ENCODE measurements at regions not wholly inside any gene's neighbourhood (a gene's known extent, or its start where the extent isn't known, plus 50 kb on each side); places are given as distances from the start of the nearest gene placed in this dataset.

DNA sequence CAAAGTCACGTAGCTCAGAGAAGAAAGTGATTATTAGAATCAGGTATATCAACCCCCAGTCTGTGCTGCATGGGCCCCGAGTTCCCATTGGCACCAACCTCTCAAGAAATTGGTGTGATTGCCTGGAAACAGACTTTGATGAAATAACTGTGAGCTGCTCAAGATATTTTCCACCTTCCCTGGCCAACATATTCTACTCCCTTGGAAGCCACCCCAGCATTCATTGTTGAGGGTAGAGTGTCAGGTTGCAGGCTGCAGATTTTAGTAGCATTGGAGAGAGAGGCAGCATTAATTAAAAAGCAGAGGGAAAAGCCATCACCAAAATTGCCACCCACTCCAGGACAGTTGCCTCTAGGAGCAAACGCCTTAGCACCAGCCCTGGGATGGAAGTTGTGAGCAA lies 154.2 kb upstream of the TNPO1 start:
- Histone ChIP-seq H3K27ac (ENCODE audit: low read depth, low read length, poor library complexity, severe bottlenecking) (no peak overlapping the region), H3K4me1 (ENCODE audit: insufficient read depth, low read length, poor library complexity, severe bottlenecking) (no peaks in the 10 kb centered on the region), H3K36me3 (ENCODE audit: insufficient read depth, low read length, poor library complexity, severe bottlenecking) (no peaks in the 10 kb centered on the region), H3K9me3 (ENCODE audit: low read depth, low read length, poor library complexity, severe bottlenecking) (no peaks in the 10 kb centered on the region), H3K4me3 (ENCODE audit: low read depth, low read length, poor library complexity, severe bottlenecking) (no peak overlapping the region), H3K27me3 (replicated peaks; ENCODE audit: insufficient read depth, low read depth, low read length, poor library complexity) (no peaks in the 10 kb centered on the region)
- no peak for DNase-seq (ENCODE audit: low spot score)
- ChIA-PET POLR2A (ENCODE audit: low non-redundant PET) (no interaction called here), CTCF (no interaction called here)
- BruUV-seq (replicated peaks): no TSS peak
- TF ChIP-seq EZH2 (IDR thresholded peaks at IDR 0.05; ENCODE audit: borderline replicate concordance, low read depth, low read length, poor library complexity, severe bottlenecking): no peak
- TF ChIP-seq, protein P1, sequence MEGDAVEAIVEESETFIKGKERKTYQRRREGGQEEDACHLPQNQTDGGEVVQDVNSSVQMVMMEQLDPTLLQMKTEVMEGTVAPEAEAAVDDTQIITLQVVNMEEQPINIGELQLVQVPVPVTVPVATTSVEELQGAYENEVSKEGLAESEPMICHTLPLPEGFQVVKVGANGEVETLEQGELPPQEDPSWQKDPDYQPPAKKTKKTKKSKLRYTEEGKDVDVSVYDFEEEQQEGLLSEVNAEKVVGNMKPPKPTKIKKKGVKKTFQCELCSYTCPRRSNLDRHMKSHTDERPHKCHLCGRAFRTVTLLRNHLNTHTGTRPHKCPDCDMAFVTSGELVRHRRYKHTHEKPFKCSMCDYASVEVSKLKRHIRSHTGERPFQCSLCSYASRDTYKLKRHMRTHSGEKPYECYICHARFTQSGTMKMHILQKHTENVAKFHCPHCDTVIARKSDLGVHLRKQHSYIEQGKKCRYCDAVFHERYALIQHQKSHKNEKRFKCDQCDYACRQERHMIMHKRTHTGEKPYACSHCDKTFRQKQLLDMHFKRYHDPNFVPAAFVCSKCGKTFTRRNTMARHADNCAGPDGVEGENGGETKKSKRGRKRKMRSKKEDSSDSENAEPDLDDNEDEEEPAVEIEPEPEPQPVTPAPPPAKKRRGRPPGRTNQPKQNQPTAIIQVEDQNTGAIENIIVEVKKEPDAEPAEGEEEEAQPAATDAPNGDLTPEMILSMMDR (conservative IDR thresholded peaks at IDR 0.05; ENCODE audit: low read depth, low read length): no peak
- intact Hi-C loops (cut with micrococcal nuclease; ENCODE audit: unreplicated experiment): no loop called here

DNA sequence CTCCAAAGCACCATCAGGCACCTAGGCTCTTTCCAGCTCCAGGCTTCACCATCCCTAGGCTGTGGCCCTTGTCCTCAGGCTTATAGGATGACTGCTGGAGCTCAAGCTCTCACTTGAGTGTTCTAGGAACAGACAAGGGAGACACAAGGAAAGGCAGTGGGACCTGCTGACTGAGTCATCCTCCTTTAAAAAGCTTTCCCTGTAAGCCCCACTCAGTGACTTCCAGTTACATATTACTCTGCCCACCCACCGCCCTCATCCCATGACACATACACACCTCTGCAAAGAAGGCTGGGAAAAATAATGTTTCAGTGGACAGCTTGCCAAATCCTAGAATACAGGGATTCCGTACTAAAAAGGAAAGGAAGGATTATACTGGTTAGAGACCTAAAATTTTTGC lies 154.2 kb upstream of the ZNF366 start:
- intact Hi-C loops (cut with micrococcal nuclease; ENCODE audit: unreplicated experiment): no loop called here
- H3K9me3 ChIP-seq (ENCODE audit: low read depth, low read length, poor library complexity, severe bottlenecking): no peaks in the 10 kb centered on the region
- ChIA-PET CTCF (no interaction called here), POLR2A (ENCODE audit: low non-redundant PET) (no interaction called here)
- H3K36me3 ChIP-seq (ENCODE audit: insufficient read depth, low read length, poor library complexity, severe bottlenecking): no peaks in the 10 kb centered on the region
- DNase-seq (ENCODE audit: low spot score): no peak
- no peaks in the 10 kb centered on the region for H3K4me1 ChIP-seq (ENCODE audit: insufficient read depth, low read length, poor library complexity, severe bottlenecking)
- no peak overlapping the region for H3K27ac ChIP-seq (ENCODE audit: low read depth, low read length, poor library complexity, severe bottlenecking)
- BruUV-seq (replicated peaks): no TSS peak
- TF ChIP-seq EZH2 (IDR thresholded peaks at IDR 0.05; ENCODE audit: borderline replicate concordance, low read depth, low read length, poor library complexity, severe bottlenecking): no peak
- TF ChIP-seq, protein P1 (conservative IDR thresholded peaks at IDR 0.05; ENCODE audit: low read depth, low read length): no peak
- H3K27me3 ChIP-seq (replicated peaks; ENCODE audit: insufficient read depth, low read depth, low read length, poor library complexity): no peaks in the 10 kb centered on the region
- H3K4me3 ChIP-seq (ENCODE audit: low read depth, low read length, poor library complexity, severe bottlenecking): no peak overlapping the region

GRCh38 chr5:72659726-72660125 lies 152.5 kb upstream of the ZNF366 start:
- Histone ChIP-seq H3K4me1 (ENCODE audit: insufficient read depth, low read length, poor library complexity, severe bottlenecking) (no peaks in the 10 kb centered on the region), H3K4me3 (ENCODE audit: low read depth, low read length, poor library complexity, severe bottlenecking) (no peak overlapping the region), H3K27me3 (replicated peaks; ENCODE audit: insufficient read depth, low read depth, low read length, poor library complexity) (no peaks in the 10 kb centered on the region), H3K36me3 (ENCODE audit: insufficient read depth, low read length, poor library complexity, severe bottlenecking) (no peaks in the 10 kb centered on the region), H3K9me3 (ENCODE audit: low read depth, low read length, poor library complexity, severe bottlenecking) (no peaks in the 10 kb centered on the region), H3K27ac (ENCODE audit: low read depth, low read length, poor library complexity, severe bottlenecking) (no peak overlapping the region)
- intact Hi-C loops (cut with micrococcal nuclease; ENCODE audit: unreplicated experiment): no loop called here
- ChIA-PET POLR2A (ENCODE audit: low non-redundant PET) (no interaction called here), CTCF (no interaction called here)
- no peak for DNase-seq (ENCODE audit: low spot score)
- TF ChIP-seq EZH2 (IDR thresholded peaks at IDR 0.05; ENCODE audit: borderline replicate concordance, low read depth, low read length, poor library complexity, severe bottlenecking): no peak
- TF ChIP-seq, protein P1 (conservative IDR thresholded peaks at IDR 0.05; ENCODE audit: low read depth, low read length): no peak
- BruUV-seq (replicated peaks): no TSS peak
